Glutamatergic neuron (in vitro differentiated cells): ENCODE measurements at regions not wholly inside any gene's neighbourhood (a gene's known extent, or its start where the extent isn't known, plus 50 kb on each side); places are given as distances from the start of the nearest gene placed in this dataset.

Experiments
- DNase-seq: peaks from one replicate; pipeline ENCODE4 v3.0.0; 2022
- H3K27ac Mint-ChIP-seq: one replicate; pipeline ENCODE4 v1.8.0; 2020; ENCODE audit warnings: mild to moderate bottlenecking, mixed read lengths, inconsistent platforms; ENCODE audit not compliant: unreplicated experiment
- H3K27me3 Mint-ChIP-seq: one replicate; pipeline ENCODE4 v1.8.0; 2020; ENCODE audit warnings: mild to moderate bottlenecking, moderate library complexity, mixed read lengths, inconsistent platforms; ENCODE audit not compliant: unreplicated experiment
- H3K36me3 Mint-ChIP-seq: one replicate; pipeline ENCODE4 v1.8.0; 2020; ENCODE audit warnings: mild to moderate bottlenecking, mixed read lengths, inconsistent platforms; ENCODE audit not compliant: unreplicated experiment
- H3K4me1 Mint-ChIP-seq: one replicate; pipeline ENCODE4 v1.8.0; 2020; ENCODE audit warnings: mild to moderate bottlenecking, low read depth, mixed read lengths, inconsistent platforms; ENCODE audit not compliant: unreplicated experiment
- H3K4me3 Mint-ChIP-seq: one replicate; pipeline ENCODE4 v1.8.0; 2020; ENCODE audit warnings: mild to moderate bottlenecking, mixed read lengths, inconsistent platforms; ENCODE audit not compliant: unreplicated experiment
- H3K9me3 Mint-ChIP-seq: one replicate; pipeline ENCODE4 v1.8.0; 2020; ENCODE audit warnings: mild to moderate bottlenecking, moderate library complexity, mixed read lengths, inconsistent platforms; ENCODE audit not compliant: unreplicated experiment
- CTCF ChIP-seq: fragments of 200-600 bp; sonication (generic); IDR thresholded peaks from one replicate; pipeline ENCODE4 v1.5.0; 2021; ENCODE audit not compliant: partially characterized antibody, unreplicated experiment

- no peak for DNase-seq
- H3K27me3 Mint-ChIP-seq = no peaks in the 10 kb centered on the region
- H3K27ac Mint-ChIP-seq = no peak overlapping the region
- no peak for TF ChIP-seq CTCF
- H3K4me3 Mint-ChIP-seq = no peak overlapping the region
- no peaks in the 10 kb centered on the region for H3K36me3 Mint-ChIP-seq
- H3K9me3 Mint-ChIP-seq = no peaks in the 10 kb centered on the region
- H3K4me1 Mint-ChIP-seq = peaks cover 19% of the 10 kb centered on the region
These were observed 193.6 kb upstream of the CEP162 start for GRCh38 chr6:84421031-84421430.

GRCh38 chr6:84417260-84417659, 189.8 kb upstream of the CEP162 start:
- Mint-ChIP-seq H3K27me3 (no peaks in the 10 kb centered on the region), H3K4me1 (peaks cover 3% of the 10 kb centered on the region), H3K4me3 (no peak overlapping the region)

GRCh38 chr6:84416043-84416657, 188.7 kb upstream of the CEP162 start:
- DNase-seq = no peak
- Mint-ChIP-seq H3K27ac (no peak overlapping the region), H3K36me3 (peaks cover 3% of the 10 kb centered on the region), H3K4me1 (no peaks in the 10 kb centered on the region), H3K4me3 (no peak overlapping the region), H3K27me3 (peaks cover 3% of the 10 kb centered on the region), H3K9me3 (no peaks in the 10 kb centered on the region)
- TF ChIP-seq CTCF = no peak

More at GRCh38 chr6:84417260-84417659, 189.8 kb upstream of the CEP162 start:
- no peak for TF ChIP-seq CTCF
- Mint-ChIP-seq H3K9me3 (no peaks in the 10 kb centered on the region), H3K27ac (no peak overlapping the region), H3K36me3 (no peaks in the 10 kb centered on the region)
- DNase-seq = no peak

- peaks cover 3% of the 10 kb centered on the region for H3K36me3 Mint-ChIP-seq
- no peak overlapping the region for H3K27ac Mint-ChIP-seq
- no peak for TF ChIP-seq CTCF
- no peak overlapping the region for H3K4me3 Mint-ChIP-seq
- H3K27me3 Mint-ChIP-seq = peaks cover 3% of the 10 kb centered on the region
- H3K4me1 Mint-ChIP-seq = peaks cover under 1% of the 10 kb centered on the region
- no peaks in the 10 kb centered on the region for H3K9me3 Mint-ChIP-seq
- DNase-seq = no peak
These were observed 188.1 kb upstream of the CEP162 start for GRCh38 chr6:84415517-84415916.

- H3K27me3 Mint-ChIP-seq = peaks cover 3% of the 10 kb centered on the region
- TF ChIP-seq CTCF = no peak
These were observed 187.6 kb upstream of the CEP162 start for GRCh38 chr6:84415068-84415467.

More at GRCh38 chr6:84415068-84415467, 187.6 kb upstream of the CEP162 start:
- DNase-seq = no peak
- H3K4me3 Mint-ChIP-seq = no peak overlapping the region
- H3K27ac Mint-ChIP-seq = no peak overlapping the region
- H3K4me1 Mint-ChIP-seq = peaks cover 3% of the 10 kb centered on the region
- no peaks in the 10 kb centered on the region for H3K9me3 Mint-ChIP-seq
- H3K36me3 Mint-ChIP-seq = peaks cover 3% of the 10 kb centered on the region
